Activated CD8-positive, alpha-beta memory T cell treated with anti-CD3 and anti-CD28 coated beads, Interleukin-2, amount 10 ng/mL, durations not matched to agents 7 days and 5 days (primary cell): ENCODE measurements at regions not wholly inside any gene's neighbourhood (a gene's known extent, or its start where the extent isn't known, plus 50 kb on each side); places are given as distances from the start of the nearest gene placed in this dataset.
"Not testable (repeated sequence)": the region's sequence is repeated elsewhere in the genome, so short reads cannot be mapped to it uniquely, and the experiment has no call there.

Experiments used
- ATAC-seq: fragments of 150-1000 bp; cut with Tn5 transposase; one replicate; pipeline ENCODE4 v1.10.0; 2021; ENCODE audit warnings: moderate library complexity
- CTCF ChIA-PET: fragments of 350-600 bp; sonication (Branson Sonifier 250); formaldehyde crosslinking; loops from one replicate; lab custom pipeline; 2021; ENCODE audit warnings: antibody characterized with exemption; lab: Charles Lee
- DNase-seq: peaks from one replicate; pipeline ENCODE4 v3.0.0-alpha.2; 2020
- H3K27ac Mint-ChIP-seq: one replicate; pipeline ENCODE4 v1.8.0; 2021; ENCODE audit warnings: mild to moderate bottlenecking, mixed read lengths
- H3K27me3 Mint-ChIP-seq: one replicate; pipeline ENCODE4 v1.8.0; 2021; ENCODE audit warnings: mixed read lengths
- H3K36me3 Mint-ChIP-seq: one replicate; pipeline ENCODE4 v1.8.0; 2021; ENCODE audit warnings: mild to moderate bottlenecking, mixed read lengths
- H3K4me1 Mint-ChIP-seq: one replicate; pipeline ENCODE4 v1.8.0; 2021; ENCODE audit warnings: mixed read lengths
- H3K4me3 Mint-ChIP-seq: one replicate; pipeline ENCODE4 v1.8.0; 2021; ENCODE audit warnings: mild to moderate bottlenecking, moderate library complexity, mixed read lengths
- H3K9me3 Mint-ChIP-seq: one replicate; pipeline ENCODE4 v1.8.0; 2022; ENCODE audit warnings: low read depth, mixed read lengths

- CTCF ChIA-PET, H3K27ac Mint-ChIP-seq, H3K4me1 Mint-ChIP-seq, H3K36me3 Mint-ChIP-seq, ATAC-seq, H3K9me3 Mint-ChIP-seq, H3K27me3 Mint-ChIP-seq, DNase-seq, H3K4me3 Mint-ChIP-seq: not testable (repeated sequence)
These were observed 265.2 kb upstream of the HTR1E start for GRCh38 chr6:86672125-86672524.

GRCh38 chr6:86657192-86657591, 280.1 kb upstream of the HTR1E start:
- Mint-ChIP-seq H3K36me3 (no peaks in the 10 kb centered on the region), H3K4me3 (no peak overlapping the region), H3K9me3 (peaks cover 4% of the 10 kb centered on the region), H3K27ac (no peak overlapping the region), H3K27me3 (no peaks in the 10 kb centered on the region), H3K4me1 (no peaks in the 10 kb centered on the region)
- ATAC-seq (no peak), DNase-seq (no peak)
- CTCF ChIA-PET, result no interaction called here

GRCh38 chr6:86629123-86629522, 308.2 kb upstream of the HTR1E start:
- peaks cover 4% of the 10 kb centered on the region for H3K9me3 Mint-ChIP-seq
- no peak for DNase-seq

GRCh38 chr6:86619428-86619827, 317.9 kb upstream of the HTR1E start:
- Mint-ChIP-seq H3K36me3 (no peaks in the 10 kb centered on the region), H3K27me3 (no peaks in the 10 kb centered on the region), H3K9me3 (peaks cover 10% of the 10 kb centered on the region), H3K27ac (no peak overlapping the region), H3K4me1 (no peaks in the 10 kb centered on the region), H3K4me3 (no peak overlapping the region)
- CTCF ChIA-PET, result no interaction called here
- ATAC-seq (no peak), DNase-seq (no peak)

More at GRCh38 chr6:86629123-86629522, 308.2 kb upstream of the HTR1E start:
- Mint-ChIP-seq H3K4me3 (no peak overlapping the region), H3K4me1 (no peaks in the 10 kb centered on the region), H3K27ac (no peak overlapping the region), H3K36me3 (no peaks in the 10 kb centered on the region), H3K27me3 (no peaks in the 10 kb centered on the region)
- ATAC-seq, result no peak
- CTCF ChIA-PET, result no interaction called here

- ATAC-seq, result no peak
- CTCF ChIA-PET, result no interaction called here
These were observed 322.0 kb upstream of the HTR1E start for GRCh38 chr6:86615299-86615698.

GRCh38 chr6:86609549-86610388, 327.6 kb upstream of the HTR1E start:
- H3K27ac Mint-ChIP-seq, result no peak overlapping the region
- H3K27me3 Mint-ChIP-seq, result no peaks in the 10 kb centered on the region
- no peaks in the 10 kb centered on the region for H3K4me1 Mint-ChIP-seq
- ATAC-seq (no peak), DNase-seq (no peak)
- no peak overlapping the region for H3K4me3 Mint-ChIP-seq
- CTCF ChIA-PET, result no interaction called here
- H3K9me3 Mint-ChIP-seq, result peaks cover 5% of the 10 kb centered on the region
- no peaks in the 10 kb centered on the region for H3K36me3 Mint-ChIP-seq

More at GRCh38 chr6:86615299-86615698, 322.0 kb upstream of the HTR1E start:
- Mint-ChIP-seq H3K27ac (no peak overlapping the region), H3K36me3 (no peaks in the 10 kb centered on the region), H3K4me1 (no peaks in the 10 kb centered on the region), H3K27me3 (no peaks in the 10 kb centered on the region), H3K9me3 (peaks cover 4% of the 10 kb centered on the region), H3K4me3 (no peak overlapping the region)
- DNase-seq, result no peak

- H3K4me1 Mint-ChIP-seq, DNase-seq, H3K9me3 Mint-ChIP-seq, H3K36me3 Mint-ChIP-seq, H3K4me3 Mint-ChIP-seq, H3K27me3 Mint-ChIP-seq, ATAC-seq, H3K27ac Mint-ChIP-seq, CTCF ChIA-PET: not testable (repeated sequence)
These were observed 334.0 kb upstream of the HTR1E start for GRCh38 chr6:86603364-86603763.

GRCh38 chr6:86602093-86602492, 335.2 kb upstream of the HTR1E start:
- H3K4me1 Mint-ChIP-seq, H3K4me3 Mint-ChIP-seq, CTCF ChIA-PET, H3K36me3 Mint-ChIP-seq, DNase-seq, H3K27ac Mint-ChIP-seq, H3K9me3 Mint-ChIP-seq, ATAC-seq, H3K27me3 Mint-ChIP-seq: not testable (repeated sequence)

- H3K27me3 Mint-ChIP-seq, ATAC-seq: not testable (repeated sequence)
These were observed 338.4 kb upstream of the HTR1E start for GRCh38 chr6:86598969-86599368.

GRCh38 chr6:86595641-86596040, 341.7 kb upstream of the HTR1E start:
- no peaks in the 10 kb centered on the region for H3K36me3 Mint-ChIP-seq
- CTCF ChIA-PET, result no interaction called here
- no peak overlapping the region for H3K27ac Mint-ChIP-seq
- no peak overlapping the region for H3K4me3 Mint-ChIP-seq
- DNase-seq (no peak), ATAC-seq (no peak)
- no peaks in the 10 kb centered on the region for H3K4me1 Mint-ChIP-seq
- H3K9me3 Mint-ChIP-seq, result no peaks in the 10 kb centered on the region
- no peaks in the 10 kb centered on the region for H3K27me3 Mint-ChIP-seq

More at GRCh38 chr6:86598969-86599368, 338.4 kb upstream of the HTR1E start:
- H3K4me3 Mint-ChIP-seq, H3K36me3 Mint-ChIP-seq, CTCF ChIA-PET, H3K9me3 Mint-ChIP-seq, DNase-seq, H3K4me1 Mint-ChIP-seq, H3K27ac Mint-ChIP-seq: not testable (repeated sequence)

GRCh38 chr6:86586195-86586594, 351.1 kb upstream of the HTR1E start:
- DNase-seq, result no peak
- Mint-ChIP-seq H3K9me3 (peaks cover 11% of the 10 kb centered on the region), H3K36me3 (no peaks in the 10 kb centered on the region), H3K4me3 (no peak overlapping the region), H3K4me1 (no peaks in the 10 kb centered on the region), H3K27me3 (no peaks in the 10 kb centered on the region), H3K27ac (no peak overlapping the region)
- CTCF ChIA-PET, result no interaction called here
- ATAC-seq, result no peak

GRCh38 chr6:86581833-86582232, 355.5 kb upstream of the HTR1E start:
- H3K27me3 Mint-ChIP-seq, result no peaks in the 10 kb centered on the region
- DNase-seq (no peak), ATAC-seq (no peak)
- CTCF ChIA-PET, result no interaction called here
- H3K36me3 Mint-ChIP-seq, result no peaks in the 10 kb centered on the region
- H3K4me1 Mint-ChIP-seq, result no peaks in the 10 kb centered on the region
- H3K9me3 Mint-ChIP-seq, result peaks cover 15% of the 10 kb centered on the region
- no peak overlapping the region for H3K27ac Mint-ChIP-seq
- no peak overlapping the region for H3K4me3 Mint-ChIP-seq

GRCh38 chr6:86563197-86563596, 374.1 kb upstream of the HTR1E start:
- CTCF ChIA-PET, result no interaction called here
- Mint-ChIP-seq H3K27ac (no peak overlapping the region), H3K4me1 (no peaks in the 10 kb centered on the region), H3K27me3 (no peaks in the 10 kb centered on the region), H3K9me3 (peaks cover 7% of the 10 kb centered on the region), H3K36me3 (no peaks in the 10 kb centered on the region), H3K4me3 (no peak overlapping the region)
- no peak for ATAC-seq
- DNase-seq, result no peak

GRCh38 chr6:86558318-86558717, 379.0 kb upstream of the HTR1E start:
- CTCF ChIA-PET, result no interaction called here
- ATAC-seq, result no peak
- Mint-ChIP-seq H3K9me3 (peaks cover 4% of the 10 kb centered on the region), H3K4me3 (no peak overlapping the region), H3K27ac (no peak overlapping the region), H3K27me3 (no peaks in the 10 kb centered on the region), H3K4me1 (no peaks in the 10 kb centered on the region), H3K36me3 (no peaks in the 10 kb centered on the region)
- no peak for DNase-seq
